ENCODE measurements at regions not wholly inside any gene's neighbourhood (a gene's known extent, or its start where the extent isn't known, plus 50 kb on each side); places are given as distances from the start of the nearest gene placed in this dataset.

- TF ChIP-seq, protein P1, sequence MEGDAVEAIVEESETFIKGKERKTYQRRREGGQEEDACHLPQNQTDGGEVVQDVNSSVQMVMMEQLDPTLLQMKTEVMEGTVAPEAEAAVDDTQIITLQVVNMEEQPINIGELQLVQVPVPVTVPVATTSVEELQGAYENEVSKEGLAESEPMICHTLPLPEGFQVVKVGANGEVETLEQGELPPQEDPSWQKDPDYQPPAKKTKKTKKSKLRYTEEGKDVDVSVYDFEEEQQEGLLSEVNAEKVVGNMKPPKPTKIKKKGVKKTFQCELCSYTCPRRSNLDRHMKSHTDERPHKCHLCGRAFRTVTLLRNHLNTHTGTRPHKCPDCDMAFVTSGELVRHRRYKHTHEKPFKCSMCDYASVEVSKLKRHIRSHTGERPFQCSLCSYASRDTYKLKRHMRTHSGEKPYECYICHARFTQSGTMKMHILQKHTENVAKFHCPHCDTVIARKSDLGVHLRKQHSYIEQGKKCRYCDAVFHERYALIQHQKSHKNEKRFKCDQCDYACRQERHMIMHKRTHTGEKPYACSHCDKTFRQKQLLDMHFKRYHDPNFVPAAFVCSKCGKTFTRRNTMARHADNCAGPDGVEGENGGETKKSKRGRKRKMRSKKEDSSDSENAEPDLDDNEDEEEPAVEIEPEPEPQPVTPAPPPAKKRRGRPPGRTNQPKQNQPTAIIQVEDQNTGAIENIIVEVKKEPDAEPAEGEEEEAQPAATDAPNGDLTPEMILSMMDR (IDR thresholded peaks at IDR 0.05) = no peak
- TF ChIP-seq POLR2A (IDR thresholded peaks at IDR 0.05) (no peak), EP300 (IDR thresholded peaks at IDR 0.05) (no peak)
Observed at GRCh38 chr22:49062802-49063544, 764.7 kb downstream of the BRD1 start.

All from tibial nerve (tissue), 4 donors.